Transverse colon (tissue), 4 donors: ENCODE measurements at regions not wholly inside any gene's neighbourhood (a gene's known extent, or its start where the extent isn't known, plus 50 kb on each side); places are given as distances from the start of the nearest gene placed in this dataset.

Experiments used
- POLR2A ChIP-seq: fragments of 450-650 bp; IDR thresholded peaks from one replicate; pipeline ENCODE4 v1.6.1; 2016; ENCODE audit warnings: antibody characterized with exemption, mild to moderate bottlenecking, moderate library complexity
- POLR2AphosphoS5 ChIP-seq, 3 donors: sonication (generic); formaldehyde crosslinking; IDR thresholded peaks; one replicate each; pipeline ENCODE4 v1.6.1; 2016; ENCODE audit warnings: antibody characterized with exemption in 3 of 3
- TF ChIP-seq, protein P1 (sequence below), 5 experiments: fragments of 200-600 bp in 3 of 5; fragments of 450-650 bp in 2 of 5; sonication (generic) in 3 of 5; IDR thresholded peaks; 1 replicate in 2 of 5; 2 replicates in 3 of 5; pipeline ENCODE4 v1.5.1; 2016 to 2017; ENCODE audit warnings: antibody characterized with exemption in 5 of 5, inconsistent platforms in 3 of 5, mild to moderate bottlenecking in 2 of 5, moderate library complexity in 1 of 5

DNA sequence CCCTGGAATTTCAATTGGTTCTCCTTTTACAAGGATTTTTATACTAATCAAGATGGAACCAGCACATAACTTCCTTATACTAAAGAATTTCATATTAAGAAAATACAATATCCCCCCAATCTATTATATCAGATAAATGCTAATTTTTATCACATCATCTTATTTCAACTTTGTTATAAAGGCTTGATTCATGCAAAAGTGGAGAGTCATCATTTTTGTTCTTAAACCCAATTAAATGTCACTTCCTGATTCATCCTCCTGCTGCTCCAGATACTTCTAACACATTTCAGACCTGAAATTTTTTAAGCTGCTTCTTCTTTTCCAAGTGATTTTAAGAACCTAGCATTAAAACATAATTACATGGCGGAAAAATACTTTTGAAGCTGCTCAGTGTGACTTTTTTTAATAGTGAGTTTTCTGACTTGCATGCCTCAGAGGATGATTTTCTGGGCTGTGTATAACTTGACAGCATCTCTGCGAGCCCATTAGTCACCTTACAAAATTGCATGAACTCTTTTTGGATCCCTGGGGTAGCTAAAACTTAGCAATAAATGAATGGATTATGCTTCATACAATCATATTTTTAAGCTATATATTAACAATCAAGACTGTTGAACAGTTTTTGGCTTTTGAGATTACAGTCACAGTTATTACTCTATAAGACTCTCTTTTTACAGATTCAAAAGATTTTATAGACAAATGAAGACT lies 134.1 kb downstream of the ELOVL4 start:
- no peak for TF ChIP-seq POLR2A
- TF ChIP-seq, protein P1, sequence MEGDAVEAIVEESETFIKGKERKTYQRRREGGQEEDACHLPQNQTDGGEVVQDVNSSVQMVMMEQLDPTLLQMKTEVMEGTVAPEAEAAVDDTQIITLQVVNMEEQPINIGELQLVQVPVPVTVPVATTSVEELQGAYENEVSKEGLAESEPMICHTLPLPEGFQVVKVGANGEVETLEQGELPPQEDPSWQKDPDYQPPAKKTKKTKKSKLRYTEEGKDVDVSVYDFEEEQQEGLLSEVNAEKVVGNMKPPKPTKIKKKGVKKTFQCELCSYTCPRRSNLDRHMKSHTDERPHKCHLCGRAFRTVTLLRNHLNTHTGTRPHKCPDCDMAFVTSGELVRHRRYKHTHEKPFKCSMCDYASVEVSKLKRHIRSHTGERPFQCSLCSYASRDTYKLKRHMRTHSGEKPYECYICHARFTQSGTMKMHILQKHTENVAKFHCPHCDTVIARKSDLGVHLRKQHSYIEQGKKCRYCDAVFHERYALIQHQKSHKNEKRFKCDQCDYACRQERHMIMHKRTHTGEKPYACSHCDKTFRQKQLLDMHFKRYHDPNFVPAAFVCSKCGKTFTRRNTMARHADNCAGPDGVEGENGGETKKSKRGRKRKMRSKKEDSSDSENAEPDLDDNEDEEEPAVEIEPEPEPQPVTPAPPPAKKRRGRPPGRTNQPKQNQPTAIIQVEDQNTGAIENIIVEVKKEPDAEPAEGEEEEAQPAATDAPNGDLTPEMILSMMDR (IDR thresholded peaks at IDR 0.05) = no peak
- no peak for TF ChIP-seq POLR2AphosphoS5 (IDR thresholded peaks at IDR 0.05)
